ENCODE measurements at regions not wholly inside any gene's neighbourhood (a gene's known extent, or its start where the extent isn't known, plus 50 kb on each side); places are given as distances from the start of the nearest gene placed in this dataset.

DNA sequence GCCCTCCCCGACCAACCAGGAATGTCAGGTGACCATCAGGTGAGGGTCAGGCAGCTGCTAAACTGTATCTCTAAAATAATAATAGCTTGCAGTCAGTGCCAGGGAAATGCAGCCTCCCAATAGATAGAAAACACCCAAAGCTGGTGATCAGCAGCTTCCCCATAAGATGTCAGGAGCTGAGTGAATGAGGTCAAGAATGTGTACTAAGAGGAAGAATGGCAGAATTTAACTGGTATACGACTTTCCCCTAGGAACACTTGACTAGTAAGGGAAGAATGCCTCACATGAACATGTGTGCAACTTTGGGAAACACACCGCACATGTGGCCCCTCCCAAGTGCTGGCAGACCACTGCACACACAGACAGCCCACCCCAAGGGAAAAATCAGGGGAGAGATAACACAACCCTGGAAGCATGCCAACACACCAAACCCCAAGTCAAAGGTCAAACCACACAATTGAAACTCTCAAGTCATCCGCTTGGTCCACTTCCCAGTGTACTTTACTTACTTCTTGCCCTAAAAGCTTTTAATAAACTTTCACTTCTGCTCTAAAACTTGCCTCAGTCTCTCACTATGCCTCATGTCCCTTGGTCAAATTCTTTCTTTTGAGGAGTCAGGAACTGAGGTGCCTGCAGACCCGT is 806.5 kb downstream of the OTOL1 start:
- DNase-seq (ENCODE audit: low spot score) = no peak

DNA sequence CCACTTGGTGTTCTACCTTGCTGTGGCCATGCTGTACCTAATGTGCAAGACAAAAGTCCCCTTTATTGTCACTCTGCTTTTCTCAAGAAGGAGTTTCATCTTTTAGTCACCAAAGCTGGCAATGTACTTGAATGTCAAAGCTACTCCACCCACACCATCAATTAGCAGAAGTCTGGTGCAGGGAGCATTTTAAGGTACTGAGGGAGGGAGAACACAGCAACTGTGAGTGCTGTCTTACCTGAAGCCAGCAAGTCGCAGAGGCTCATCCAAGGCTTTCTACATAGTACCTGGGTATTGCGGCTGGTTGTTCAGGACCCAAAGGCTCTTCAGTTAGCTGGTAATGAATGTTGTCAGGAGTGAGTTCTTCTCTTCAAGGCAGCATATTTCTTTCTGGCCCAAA is 820.4 kb downstream of the OTOL1 start:
- no peak for DNase-seq (ENCODE audit: low spot score)

DNA sequence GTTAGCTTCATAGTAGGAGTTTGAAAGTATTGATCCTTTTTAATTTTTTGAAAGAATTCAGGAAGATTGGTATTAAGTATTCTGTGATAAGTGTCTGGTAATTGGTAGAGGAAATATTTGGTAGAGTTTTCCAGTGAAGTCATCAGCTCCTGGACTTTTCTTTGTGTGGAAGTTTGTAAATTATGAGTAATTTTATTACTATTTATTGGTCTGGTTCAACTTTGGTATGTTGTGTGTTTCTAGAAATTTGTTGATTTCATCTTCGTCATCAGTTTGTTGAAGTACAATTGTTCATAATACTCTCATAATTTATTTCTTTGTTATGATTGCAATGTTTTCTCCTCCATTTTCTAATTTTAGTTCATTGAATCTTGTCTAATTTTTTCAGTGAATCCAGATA is 832.0 kb downstream of the OTOL1 start:
- DNase-seq (ENCODE audit: low spot score) = no peak

DNA sequence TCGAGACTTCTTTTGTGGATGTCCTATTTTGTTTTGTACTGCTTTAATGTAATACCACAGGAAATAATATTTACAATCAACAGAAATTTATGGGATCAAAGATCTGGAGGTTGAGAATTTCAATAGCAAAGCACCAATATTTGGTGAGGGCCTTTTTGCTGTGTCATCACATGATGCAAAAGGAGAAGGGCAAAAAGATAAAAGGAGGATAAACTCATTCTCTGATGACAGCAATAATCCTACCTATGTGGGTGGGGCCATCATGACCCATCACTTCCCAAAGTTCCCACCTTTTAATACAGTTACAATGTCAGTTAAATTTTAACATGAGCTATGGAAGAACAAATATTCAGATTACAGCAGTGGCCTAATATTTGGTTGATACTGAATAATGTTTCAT is 832.9 kb downstream of the OTOL1 start:
- no peak for DNase-seq (ENCODE audit: low spot score)

DNA sequence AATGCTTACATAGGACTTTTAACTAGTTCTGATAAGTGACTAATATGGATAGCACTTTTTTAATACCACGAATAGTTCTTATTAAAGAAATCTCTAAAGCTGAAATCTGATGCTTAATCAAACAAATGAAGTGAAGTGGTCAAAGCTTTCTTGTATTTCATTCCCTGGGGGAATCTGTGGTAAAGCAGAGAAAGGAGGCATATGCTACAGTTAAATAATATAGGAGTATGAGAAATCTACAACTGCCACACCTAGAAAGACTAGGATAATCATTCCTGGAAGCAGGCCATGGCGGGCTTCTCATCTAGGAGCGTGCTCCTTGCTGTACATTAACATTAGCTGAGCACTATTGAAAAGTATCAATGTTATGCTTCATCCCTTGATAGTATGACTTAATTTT is 835.7 kb downstream of the OTOL1 start:
- no peak for DNase-seq (ENCODE audit: low spot score)

DNA sequence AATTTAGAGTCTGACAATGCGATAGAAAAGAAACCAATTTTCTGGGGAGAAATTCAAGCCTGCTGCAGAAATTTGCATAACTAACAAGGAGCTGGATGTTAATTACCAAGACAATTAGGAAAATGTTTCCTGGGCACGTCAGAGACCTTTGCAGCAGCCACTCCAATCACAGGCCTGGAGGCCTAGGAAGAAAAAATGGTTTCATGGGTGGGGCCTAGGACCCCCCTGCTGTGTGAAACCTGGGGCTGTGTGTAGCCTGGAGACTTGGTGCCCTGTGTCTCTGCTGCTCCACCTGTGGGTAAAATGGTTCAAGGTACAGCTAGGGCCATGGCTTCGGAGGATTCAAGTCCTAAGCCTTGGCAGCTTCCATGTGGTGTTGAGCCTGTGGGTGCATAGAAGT is 837.9 kb downstream of the OTOL1 start:
- no peak for DNase-seq (ENCODE audit: low spot score)

DNA sequence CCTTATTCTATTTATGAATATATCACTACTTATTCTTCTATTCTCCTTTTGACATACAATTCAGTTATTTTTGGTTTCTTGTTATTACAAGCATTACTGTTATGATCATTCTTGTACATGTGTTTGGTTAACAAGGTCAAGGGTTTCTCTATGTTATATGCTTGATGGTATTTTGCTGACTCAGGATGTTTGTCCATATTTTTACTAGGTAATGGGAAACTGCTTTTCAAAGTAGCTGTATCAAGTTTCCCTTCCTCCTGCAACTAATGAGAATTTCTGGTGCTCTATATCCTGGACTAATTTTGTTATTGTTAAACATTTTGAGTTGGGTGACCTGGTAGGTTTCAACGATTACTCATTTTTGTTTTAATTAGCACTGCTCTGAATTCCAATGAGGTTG is 841.0 kb downstream of the OTOL1 start:
- no peak for DNase-seq (ENCODE audit: low spot score)

DNA sequence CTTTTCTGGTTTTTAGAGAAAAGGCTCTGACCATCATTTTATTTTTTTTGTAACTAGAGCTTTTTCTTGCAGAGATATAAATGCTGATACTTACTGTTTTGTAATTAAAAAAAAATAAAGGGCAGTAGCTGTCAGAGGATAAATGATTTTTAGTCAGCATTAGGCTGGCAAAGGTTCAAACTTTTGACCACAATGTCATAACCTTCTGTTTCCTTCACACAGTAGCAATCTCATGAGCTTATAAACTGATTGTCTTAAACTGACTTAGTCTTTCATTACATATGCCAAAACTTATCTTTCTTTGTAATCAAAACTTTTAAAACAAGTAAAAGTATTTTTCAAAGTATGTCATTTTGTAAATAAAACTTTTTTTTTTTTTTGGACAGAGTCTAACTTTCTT is 841.9 kb downstream of the OTOL1 start:
- no peak for DNase-seq (ENCODE audit: low spot score)

DNA sequence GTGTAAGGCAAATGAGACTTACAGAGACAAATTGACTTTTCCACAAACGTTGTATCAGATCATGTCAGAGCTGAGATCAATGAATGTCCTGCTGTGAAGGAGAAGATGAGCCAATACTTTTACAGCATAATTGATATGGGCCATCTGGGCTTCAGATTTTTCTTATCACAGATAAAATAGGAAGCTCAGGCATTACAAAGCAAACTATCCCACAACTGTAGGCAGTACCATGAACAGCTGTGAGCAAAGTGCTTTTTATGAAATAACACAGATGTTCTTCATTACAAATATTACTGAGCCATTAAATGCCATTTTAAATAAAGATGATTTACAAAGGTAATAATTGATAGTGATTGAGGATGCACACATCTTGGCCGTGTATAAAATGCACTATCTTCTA is 852.3 kb downstream of the OTOL1 start:
- DNase-seq (ENCODE audit: low spot score) = no peak

DNA sequence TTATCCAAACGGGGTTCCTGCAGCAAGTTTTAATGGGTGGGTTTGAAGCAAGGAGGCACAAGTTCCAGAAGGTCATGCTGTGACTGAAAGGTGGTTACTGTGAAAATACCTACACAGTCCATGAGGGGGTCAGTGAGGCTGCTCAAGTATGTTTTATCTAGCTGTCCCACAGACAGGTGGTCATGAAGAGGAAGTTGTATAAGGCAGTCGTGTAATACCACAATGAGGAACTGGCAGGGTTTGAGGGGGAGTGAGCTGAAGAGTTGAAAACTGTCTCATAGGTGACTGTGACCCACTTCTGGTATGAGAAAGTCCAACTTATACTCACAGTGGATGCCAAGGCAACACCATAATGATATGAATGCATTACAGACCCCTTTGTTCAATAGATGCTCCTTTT is 856.8 kb downstream of the OTOL1 start:
- DNase-seq (ENCODE audit: low spot score) = no peak

DNA sequence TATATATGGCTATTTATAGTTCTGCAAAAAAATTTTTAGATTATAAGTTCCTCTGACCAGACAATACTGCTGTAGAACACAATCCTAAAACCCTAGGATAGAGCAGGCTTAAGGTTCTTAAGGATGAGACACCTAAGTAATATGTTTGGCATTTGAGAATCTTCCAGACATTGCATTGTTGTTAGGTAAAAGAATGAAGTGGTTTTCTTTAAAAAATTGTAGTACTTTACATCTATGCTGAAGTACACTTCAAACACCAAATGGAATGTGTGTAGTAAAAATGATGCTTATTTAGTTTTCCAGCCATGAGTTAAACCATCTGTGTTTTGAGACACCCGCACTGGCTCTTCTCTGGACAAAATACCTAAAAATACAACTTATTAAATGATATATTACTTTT is 857.7 kb downstream of the OTOL1 start:
- no peak for DNase-seq (ENCODE audit: low spot score)

DNA sequence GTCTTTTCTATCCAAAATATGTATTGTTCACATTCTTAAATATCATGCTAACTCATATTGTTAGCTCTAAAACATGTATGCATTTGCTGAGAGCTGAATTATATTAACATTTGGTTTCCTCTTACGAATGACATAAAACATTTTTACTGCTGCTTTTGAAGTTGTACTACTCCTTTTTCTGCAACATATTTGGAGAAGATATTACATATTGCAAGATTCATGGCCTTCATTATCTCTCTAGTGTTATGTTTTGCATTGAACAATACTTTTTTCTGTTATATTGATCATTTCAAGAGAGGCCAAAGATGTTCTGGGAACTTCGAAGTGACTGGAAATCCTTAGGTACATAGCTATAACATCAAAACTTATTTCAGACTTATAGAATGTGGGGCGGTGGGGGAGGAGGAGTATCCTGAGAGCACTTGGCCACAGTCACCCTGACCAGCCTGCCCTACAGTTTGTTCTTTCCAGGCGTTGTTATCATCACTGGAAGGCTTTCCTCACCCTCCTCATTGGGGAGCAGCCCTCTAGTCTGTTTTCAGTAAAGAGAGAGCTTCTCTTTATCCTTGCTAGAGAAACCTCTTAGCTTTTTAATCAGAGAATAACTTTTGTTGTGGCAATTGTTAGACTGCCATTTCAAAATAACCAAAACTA is 868.6 kb downstream of the OTOL1 start:
- DNase-seq (ENCODE audit: low spot score) = no peak

DNA sequence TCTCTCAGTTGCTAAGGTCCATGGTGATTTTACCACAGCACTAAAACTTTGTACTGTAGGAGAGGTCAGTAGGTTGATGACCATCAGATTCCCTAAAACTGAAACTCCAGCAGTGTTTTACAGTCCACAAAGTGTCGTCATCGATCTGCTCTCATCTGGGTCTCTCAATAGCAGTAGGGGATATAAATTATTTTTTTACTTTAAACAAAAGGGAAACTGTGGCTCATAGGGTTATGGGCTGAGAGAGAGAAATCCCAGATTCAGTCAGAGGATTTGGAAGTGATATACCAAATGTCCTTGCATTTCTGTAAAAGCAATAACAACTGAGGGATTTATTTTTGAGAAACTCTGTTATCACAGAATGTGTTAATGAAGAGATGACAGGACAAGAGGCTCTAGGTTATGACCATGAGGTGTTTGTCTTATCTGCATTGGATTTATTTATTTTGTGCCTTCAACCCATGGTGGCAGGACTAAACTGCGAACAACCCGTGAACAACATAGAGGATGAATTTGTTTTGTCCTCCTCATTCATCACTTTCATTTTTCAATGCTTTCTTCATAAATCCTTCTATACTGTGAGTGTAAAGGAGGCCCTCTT is 869.7 kb downstream of the OTOL1 start:
- no peak for DNase-seq (ENCODE audit: low spot score)

DNA sequence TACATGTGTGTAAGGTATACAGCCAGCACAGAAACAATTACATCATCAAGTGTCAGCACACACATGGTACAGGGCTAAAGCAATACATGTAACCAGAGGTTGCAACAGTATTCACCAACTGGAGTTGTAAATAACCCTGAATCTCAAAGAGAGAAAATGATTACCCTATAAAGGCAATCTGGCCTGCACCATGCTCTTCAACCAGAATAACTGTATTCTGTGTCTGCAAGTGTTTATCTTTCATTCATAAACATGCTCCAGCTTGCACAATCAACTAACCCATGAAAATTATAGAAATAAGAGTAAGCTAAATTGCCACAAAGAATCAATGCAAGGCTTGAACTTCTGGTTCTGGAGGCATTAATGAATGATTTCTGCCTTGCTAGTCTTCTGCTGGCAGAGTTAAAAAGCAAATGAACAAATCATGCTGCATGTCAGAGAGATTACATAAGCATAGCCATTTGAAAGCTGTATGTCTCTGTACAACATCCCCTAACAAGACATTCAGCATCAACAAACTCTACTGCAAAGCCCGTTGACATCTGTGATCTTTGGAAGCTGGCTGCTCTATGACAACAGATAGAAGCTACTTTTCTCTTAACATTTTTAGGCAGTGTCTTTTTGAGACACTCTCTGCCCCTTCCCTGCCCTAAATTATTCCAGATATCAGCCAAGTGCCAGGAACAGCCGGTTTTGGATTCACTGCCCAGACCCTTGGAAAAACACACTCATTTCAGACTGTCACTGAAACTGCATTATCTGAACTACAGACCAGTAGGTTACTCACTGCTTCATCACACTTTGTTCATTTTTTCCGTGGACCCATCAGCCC is 871.0 kb downstream of the OTOL1 start:
- DNase-seq (ENCODE audit: low spot score) = no peak

DNA sequence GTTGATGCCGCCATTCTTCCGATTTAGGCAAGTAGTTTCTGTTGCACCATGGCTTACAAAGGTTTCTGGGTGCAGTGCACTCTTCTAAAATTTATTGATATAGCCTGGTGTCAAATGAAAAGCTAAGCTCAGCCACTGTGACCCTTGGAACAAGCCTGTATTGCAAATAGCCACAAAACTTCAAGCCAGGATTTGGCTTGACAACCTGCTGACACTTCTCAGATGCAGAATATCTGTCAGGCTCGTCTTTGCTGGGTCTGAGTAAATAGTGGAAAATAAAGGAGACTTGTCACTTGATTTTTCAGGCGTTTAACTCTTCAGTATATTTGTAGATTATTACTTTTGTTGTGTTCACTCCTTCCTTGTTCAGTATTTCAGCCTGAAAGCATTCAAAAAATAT is 871.8 kb downstream of the OTOL1 start:
- DNase-seq (ENCODE audit: low spot score) = no peak

DNA sequence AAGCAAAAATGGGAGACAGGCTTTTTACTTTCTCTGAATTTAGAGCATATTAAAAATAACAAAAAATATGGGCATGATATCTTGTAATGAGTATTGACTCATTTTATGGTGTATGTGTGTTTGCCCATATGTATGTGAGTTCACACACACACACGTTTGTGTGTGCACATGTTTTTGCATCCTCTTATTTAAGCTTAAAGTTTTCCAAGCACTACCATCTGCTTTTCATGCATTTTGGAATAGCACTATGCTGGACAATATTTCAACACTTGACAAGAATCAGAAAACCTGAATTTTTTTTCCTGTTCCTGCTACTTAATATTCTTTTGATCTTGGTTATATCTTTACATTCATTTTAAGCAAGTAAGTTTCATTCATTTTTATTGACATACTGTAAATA is 872.7 kb downstream of the OTOL1 start:
- DNase-seq (ENCODE audit: low spot score) = no peak

DNA sequence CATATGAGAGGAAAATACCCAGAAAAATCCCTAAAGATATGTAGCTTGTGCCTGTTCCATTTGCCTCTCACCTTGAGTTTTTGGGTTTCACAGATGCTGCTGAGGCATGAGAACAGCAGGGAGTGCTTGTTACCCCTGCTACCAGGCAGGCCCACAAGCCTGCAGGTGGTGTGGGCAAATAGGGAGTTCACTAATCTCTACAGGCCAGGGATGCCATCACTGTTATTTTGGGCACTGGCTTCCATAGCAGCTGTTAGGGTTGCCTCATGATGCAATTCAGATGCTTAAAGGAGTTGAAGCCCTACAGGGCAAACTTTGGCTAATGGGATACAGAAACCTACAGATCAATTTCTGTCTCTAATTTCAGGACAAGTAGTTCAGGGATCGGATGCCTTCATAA is 873.5 kb downstream of the OTOL1 start:
- DNase-seq (ENCODE audit: low spot score) = no peak

DNA sequence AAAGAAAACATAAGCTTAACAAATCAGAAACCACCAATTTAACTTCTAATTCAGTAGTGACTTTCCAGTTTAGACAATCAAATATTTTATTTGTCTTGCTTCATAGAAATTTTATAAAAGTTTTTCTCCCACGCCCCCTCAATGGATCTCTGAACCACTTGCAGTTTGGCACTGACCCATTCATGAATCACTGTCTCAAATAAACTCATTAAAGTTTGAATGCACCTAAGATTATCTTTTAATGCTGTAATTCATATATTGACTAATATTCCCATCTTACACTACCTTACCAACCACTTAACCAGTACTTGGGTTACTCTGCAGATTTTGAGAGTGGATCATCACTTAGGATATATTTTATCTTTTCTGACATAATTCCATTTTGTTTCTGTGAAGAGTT is 880.2 kb downstream of the OTOL1 start:
- DNase-seq (ENCODE audit: low spot score) = no peak

DNA sequence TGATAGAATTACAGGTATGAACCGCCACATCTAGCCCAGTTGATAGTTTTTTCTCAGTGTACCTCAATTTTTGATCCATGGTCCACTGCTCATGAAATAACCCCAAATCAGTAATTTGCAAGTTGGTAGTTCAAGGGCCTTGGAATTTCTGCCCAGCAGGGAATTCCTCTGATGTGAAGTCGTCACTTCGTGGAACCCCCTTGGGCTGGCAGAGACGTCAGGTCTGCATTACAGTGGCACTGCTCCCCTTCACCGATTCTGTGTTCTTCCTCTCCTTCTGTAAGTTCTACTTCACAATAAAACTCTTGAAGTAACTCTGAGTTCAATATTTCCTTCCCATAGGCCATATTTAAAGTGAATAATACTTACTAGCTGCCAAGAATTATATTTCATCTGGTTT is 881.0 kb downstream of the OTOL1 start:
- no peak for DNase-seq (ENCODE audit: low spot score)

DNA sequence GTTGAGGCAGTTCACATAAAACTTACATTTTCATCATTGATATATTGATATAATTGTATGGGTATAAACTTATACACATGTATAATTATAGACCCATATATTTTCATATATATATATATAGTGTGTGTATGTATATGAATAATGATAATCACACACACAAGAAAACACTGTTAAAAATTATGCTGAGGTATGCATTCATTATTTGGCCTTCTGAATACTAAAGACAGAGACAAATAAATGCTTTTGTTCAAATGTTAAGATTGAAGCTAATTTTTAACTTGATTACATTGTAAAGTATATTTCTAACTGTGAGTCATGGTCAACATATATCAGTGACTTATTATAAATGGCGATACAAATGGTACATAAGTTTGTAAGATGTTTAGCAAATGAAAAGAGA is 888.8 kb downstream of the OTOL1 start:
- no peak for DNase-seq (ENCODE audit: low spot score)

DNA sequence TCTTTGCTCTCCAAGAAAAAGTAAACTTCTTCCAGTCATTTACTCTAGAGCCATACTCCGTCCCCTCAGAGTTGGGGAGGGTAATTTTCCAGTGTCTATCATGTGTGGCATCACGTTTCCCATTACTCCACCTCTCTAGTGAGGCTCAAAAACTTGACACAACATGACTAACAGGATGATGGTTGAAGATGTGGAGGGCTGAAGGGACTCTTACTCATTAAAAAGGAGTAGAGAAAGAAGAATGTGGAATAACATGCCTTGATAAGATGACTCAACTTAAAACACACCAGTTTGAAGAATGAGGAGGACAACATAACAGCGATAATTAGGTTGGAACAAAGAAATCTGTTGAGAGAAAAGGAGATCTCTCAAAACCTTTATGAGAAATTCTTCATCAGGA is 894.3 kb downstream of the OTOL1 start:
- DNase-seq (ENCODE audit: low spot score) = no peak

DNA sequence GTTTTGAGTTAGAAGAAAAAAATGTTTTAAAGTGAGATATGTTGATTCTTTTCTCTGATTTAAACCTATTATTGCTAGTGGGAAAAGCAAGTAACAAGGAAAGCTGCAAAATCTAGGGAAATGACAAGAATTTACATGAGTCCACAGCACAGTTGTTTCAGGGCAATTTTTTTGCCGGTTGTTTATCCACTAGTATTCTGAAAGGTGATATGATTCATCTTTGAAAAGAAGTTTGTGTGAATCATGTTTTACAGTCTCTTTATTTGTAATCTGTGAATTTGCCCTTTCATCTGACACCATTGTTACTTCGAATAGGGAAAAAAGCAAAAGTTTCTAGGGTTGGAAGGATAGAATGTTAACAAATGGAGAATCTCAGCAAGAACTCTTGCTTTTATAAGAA is 894.7 kb downstream of the OTOL1 start:
- DNase-seq (ENCODE audit: low spot score) = no peak

DNA sequence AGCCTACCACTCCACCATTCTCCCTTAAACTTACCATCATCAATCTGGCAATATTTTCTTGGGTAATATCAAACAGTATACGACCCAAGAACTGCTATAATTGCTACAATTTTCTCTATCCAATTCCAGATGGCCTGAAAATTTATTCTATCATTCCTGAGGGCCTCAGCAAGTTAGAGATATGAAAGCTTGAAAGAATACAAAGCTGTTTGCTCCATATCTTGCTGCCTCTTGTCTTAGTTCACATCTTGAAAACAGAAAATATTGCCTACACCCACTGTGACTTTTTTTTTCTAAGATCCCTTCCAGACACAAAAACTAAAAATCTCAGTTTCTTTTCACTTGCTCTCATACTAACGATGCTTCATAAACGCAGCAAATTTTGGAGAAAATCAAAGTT is 898.9 kb downstream of the OTOL1 start:
- DNase-seq (ENCODE audit: low spot score) = no peak

All from germinal center (tissue), 1 donor.